NCI-H524 (cell line): ENCODE measurements at regions not wholly inside any gene's neighbourhood (a gene's known extent, or its start where the extent isn't known, plus 50 kb on each side); places are given as distances from the start of the nearest gene placed in this dataset.

Source experiments
- DNase-seq, 2 experiments: peaks; one replicate each; lab custom pipeline; 2025; lab: John Stamatoyannopoulos, UW

DNA sequence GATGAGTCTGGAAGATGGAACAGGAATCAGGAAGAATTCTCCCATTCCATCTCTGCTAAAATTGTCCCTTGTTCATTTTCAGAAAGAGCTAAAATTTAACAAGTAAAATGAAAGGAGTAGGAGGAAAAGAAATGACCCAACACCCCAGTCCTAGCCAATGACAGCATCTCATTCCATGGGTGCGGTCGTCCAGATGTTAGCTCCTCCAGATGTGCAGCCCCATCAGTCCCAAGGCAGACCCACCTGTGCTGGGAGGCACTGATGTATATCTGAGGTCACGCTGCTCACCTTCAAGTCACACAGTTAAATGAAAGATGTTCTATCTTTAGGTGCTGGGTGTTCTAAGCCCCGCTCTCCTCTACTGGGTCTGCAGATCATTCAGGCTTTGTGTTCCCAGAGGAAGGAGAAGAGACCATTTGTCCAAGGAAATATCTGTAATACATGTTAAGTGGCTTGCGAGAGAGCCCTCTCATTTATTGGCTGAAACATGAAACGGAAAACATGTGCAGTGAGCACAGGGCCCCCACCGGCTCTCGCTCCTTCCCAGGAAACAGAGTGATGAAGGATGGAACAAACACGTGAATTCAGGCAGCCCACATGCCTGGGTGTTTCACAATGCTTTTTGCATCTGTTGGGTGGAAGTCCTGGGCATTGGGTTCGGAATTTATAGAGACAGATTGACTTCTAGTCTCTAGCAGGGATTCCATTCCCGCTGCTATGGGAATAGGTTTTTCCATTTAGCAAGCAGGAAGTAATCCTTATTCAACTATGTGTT lies 294.6 kb downstream of the NUAK1 start:
- DNase-seq, result peak in 1 of 2 experiments; percentile 35

DNA sequence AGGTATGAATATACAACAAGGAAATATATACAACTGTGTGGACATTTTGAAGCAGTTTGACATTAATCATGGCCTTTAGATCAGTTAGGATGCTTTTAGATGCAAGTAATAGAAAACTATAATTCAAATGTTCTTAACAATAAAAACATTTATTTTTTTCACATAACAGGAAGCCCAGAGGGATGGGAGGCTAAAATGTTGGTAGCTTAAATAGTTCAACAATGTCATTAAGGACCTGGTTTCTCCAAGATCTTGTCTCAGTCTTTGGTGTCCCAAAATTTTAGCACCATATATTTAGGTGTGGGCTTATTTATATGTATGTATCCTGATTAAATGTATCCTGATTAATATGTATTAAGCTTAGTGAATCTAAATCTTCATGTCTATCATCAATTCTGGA lies 292.4 kb downstream of the NUAK1 start:
- DNase-seq, result no peak

DNA sequence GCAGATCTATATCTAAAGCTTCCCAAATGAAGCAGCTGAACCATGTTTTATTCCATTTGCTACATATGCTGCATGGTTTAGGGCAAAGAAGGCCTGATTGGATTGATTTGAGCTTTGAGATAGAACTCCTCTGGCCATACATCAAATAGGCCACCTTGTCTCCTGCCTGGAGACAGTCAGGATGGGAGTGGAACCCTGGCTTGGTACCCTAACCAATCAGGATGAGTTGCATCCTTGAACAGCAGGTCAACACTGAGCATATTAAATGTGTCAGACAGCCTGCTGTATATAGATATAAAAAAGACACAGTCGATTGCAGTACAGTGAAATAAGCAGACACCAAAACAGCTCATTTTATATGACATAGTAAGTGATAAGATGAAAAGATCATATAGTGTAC lies 291.7 kb downstream of the NUAK1 start:
- no peak for DNase-seq

- no peak for DNase-seq
Measured at GRCh38 chr12:105848286-105848685, 290.5 kb downstream of the NUAK1 start.

DNA sequence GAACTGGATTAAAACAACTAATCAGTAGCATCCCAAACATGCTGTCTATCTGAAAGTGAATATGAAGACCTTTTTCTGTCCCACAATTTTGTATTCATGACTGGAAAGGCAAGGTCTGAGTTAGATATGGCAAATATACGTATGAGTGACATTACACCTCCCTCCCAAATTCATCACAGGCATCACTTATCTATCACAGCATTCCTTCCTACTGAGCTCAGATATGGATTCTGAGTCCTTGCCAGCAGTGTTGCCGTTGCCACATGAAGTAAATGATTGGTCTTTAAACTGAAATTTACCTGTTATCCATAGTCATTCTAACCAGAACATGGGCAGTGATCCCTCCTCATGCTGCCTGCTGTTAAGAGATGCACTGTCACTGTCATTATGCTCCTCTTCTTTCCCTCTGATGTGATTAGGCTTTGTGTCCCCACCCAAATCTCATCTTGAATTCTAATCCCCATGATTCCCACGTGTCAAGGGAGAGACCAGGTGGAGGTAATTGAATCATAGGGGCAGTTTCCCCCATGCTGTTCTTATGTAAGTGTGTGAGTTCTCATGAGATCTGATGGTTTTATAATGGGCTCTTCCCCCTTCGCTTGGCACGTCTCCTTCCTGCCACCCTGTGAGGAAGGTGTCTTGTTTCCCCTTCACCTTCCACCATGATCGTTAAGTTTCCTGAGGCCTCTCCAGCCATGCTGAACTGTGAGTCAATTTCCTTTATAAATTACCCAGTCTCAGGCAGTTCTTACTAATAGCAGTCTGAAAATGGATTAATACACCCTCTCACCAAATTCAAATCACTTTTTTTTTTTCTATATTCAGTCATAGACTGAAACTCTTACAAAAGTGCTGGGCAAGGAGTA lies 288.4 kb downstream of the NUAK1 start:
- DNase-seq, result no peak

DNA sequence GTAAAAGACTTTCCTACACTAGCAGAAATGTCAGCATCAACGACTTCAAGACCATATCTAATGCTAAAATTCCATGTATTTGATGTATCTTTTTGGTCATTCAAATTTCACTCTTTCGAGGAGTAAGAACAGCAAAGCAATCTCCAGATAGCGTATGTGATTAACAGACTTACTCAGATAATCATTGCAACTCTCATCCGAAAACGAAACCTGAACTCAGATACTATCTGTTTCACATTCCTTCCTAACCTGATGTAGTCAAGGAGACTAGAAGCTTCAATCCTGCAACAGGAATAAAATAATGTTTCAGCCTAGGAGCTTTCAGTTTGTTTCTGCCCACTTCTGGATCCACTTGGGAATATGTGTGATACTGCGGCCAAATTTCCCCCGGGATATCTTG lies 286.3 kb downstream of the NUAK1 start:
- DNase-seq, result no peak

- DNase-seq, result no peak
Measured at GRCh38 chr12:105852951-105853350, 285.8 kb downstream of the NUAK1 start.

DNA sequence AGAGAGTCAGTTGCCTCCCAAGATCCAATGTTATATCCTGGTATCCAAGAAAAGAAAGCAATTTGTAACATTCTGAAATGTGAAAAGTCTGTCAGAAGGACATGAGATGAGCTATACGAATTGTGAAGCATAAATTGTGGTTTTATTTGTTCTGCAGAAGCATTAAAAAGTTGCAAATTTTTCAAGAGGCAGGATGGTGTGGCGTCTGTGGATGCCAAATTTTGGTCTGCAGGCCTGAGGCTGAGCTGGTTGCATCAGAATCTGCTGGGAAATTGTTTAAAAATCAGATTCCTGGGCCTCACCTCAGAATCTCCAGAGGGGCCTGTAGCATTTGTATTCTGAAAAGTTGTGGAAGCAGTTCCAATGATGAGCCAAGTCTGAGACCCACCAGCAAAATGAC lies 284.7 kb downstream of the NUAK1 start:
- DNase-seq, result no peak

GRCh38 chr12:105855361-105856047 lies 283.2 kb downstream of the NUAK1 start:
- DNase-seq, result no peak

DNA sequence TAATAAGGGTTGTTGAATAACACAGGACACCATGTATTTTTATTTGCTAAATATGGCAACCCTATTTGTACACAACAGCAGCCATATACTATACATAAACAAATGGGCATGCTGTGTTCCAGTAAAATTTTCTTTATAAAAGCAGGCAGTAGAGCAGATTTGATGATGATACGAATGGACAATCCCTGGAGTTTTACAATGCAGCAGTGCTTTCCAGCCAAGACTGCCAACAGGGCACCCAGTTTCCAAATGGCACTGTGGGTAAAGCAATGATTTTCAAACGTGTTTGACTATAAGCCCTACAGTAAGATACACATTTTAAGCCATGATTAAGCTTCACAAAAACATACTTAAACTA lies 282.7 kb downstream of the NUAK1 start:
- DNase-seq, result no peak

GRCh38 chr12:105858981-105859710 lies 279.6 kb downstream of the NUAK1 start:
- DNase-seq, result no peak

GRCh38 chr12:105860561-105861207 lies 278.1 kb downstream of the NUAK1 start:
- peak in 1 of 2 experiments; percentile 15 for DNase-seq

DNA sequence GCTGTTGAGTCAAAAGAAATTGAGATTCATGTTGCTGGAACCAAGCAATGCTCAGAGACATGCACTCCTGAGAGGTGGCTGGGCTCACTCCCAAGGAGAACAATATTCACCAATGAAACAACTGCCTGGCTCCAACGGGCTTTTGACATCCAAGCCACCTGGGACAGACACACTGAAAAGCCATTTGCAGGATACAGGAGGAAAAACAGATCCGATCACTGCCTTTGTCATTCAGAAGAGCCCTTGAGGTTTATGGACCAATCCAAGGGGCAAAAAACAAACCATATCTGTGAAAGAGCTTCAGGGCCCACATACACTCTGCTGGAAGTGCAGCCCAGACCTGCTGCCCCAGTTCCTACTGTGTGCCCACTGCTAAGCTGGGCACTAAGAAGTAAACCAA lies 277.5 kb downstream of the NUAK1 start:
- no peak for DNase-seq

DNA sequence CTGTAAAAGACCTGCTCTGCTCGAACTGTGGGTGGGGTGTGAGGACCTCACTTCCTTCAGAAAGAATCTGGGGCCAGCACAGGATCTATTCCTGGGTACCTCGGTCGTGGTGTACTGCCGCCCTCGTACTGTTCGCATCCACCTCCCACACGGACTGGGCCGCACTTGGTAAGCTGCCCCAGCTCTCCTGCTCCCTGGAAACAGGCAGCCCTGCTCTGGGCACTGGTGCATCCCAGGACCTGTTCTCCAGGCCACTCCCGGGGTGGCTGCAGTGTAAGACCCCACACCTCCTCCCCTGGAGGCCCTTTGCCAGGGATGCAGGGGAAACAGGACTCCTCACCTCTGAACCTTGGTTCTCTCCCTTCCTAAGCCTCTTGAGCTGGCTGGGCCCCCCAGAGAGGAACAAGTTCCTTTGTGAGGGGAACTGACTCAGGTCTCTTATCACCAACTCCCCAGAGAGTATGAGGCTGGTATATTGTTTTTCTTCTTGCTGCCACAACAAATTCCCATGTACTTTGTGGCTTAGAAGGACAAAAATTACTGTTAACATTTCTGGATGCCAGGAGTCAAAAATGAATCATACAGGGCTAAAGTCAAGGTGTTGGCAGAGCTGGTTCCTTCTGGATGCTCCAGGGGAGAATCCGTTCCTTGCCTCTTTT lies 276.5 kb downstream of the NUAK1 start:
- no peak for DNase-seq

- no peak for DNase-seq
Measured at GRCh38 chr12:105864316-105864715, 274.4 kb downstream of the NUAK1 start.

DNA sequence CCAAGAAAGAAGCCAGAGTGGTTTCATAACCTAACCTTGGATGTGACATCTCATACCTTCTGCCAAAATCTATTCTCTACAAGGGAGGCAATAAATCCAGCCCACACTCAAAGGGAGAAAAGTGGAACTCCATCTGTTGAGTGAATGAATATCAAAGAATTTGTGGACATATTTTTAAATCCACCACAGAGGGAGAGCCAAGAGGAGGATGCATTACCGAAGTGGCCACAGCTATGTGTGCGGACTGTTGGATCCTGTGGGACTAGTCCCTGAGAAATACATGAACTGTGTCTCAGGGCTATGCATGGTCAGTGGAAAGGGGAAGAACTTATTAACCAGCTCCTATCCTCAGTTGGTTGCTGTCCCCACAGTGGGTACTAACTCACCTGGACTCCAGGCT lies 273.9 kb downstream of the NUAK1 start:
- DNase-seq, result no peak

GRCh38 chr12:105865886-105866285 lies 272.9 kb downstream of the NUAK1 start:
- DNase-seq, result no peak

DNA sequence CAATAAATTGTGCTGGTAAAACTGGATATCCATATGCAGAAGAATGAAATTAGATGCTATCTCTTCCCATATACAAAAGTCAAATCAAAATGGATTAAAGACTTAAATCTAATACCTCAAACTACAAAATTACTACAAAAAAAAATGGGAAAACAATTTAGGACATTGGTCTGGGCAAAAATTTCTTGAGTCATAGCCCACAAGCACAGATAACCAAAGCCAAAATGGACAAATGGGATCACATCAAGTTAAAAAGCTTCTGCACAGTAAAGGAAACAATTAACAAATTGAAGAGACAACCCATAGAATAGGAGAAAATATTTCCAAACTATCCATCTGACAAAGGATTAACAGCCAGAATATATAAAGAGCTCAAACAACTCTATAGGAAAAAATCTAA lies 264.6 kb downstream of the NUAK1 start:
- DNase-seq, result no peak

DNA sequence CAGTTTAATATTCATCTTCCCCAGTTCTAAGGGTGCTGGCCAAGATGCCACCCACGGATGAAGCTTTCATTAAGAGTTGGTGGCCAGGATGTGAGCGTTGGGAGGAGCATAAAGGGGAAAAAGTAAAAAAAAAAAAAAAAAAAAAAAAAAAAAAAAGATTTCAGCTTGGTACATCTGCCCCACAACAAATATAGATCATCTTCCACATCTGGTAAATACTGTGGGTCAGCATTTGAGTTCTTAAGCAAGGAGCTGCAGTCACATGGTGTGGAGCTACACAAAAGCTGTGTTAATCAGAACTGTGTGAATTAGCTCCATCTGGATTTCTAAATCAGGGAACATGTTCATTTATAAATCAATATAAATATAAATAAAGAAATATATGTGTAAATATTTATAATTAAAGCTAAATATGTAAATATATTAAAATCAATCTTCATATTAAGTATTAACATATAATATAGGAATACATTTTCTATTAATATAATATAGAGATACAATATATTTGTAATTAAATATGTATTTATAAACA lies 262.3 kb downstream of the NUAK1 start:
- no peak for DNase-seq

- no peak for DNase-seq
Measured at GRCh38 chr12:105878964-105879363, 259.8 kb downstream of the NUAK1 start.
